Keratinocyte (primary cell): ENCODE measurements at regions not wholly inside any gene's neighbourhood (a gene's known extent, or its start where the extent isn't known, plus 50 kb on each side); places are given as distances from the start of the nearest gene placed in this dataset.

Experiments
- DNase-seq: peaks from one replicate; pipeline ENCODE4 v3.0.0-alpha.2; 2011; ENCODE audit warnings: low read depth, missing footprints, low spot score
- FAIRE-seq: peaks from 2 replicates; lab custom pipeline; 2011; peaks lifted over from hg19 to GRCh38; lab: Jason Lieb, UNC
- H2AFZ ChIP-seq: 2 replicates; pipeline ENCODE4 v1.6.0; 2012; ENCODE audit warnings: low read length, control low read depth, inconsistent platforms; ENCODE audit not compliant: control insufficient read depth
- H3K27ac ChIP-seq: 2 replicates; pipeline ENCODE4 v1.5.1; 2011; ENCODE audit warnings: low read length; ENCODE audit not compliant: control insufficient read depth, insufficient read depth
- H3K27me3 ChIP-seq: 3 replicates; pipeline ENCODE4 v1.6.0; 2011; ENCODE audit warnings: low read length; ENCODE audit not compliant: control insufficient read depth, insufficient read depth; ENCODE audit errors: extremely low read depth
- H3K36me3 ChIP-seq, 2 experiments: 2 replicates in 1 of 2; 3 replicates in 1 of 2; pipeline ENCODE4 v1.5.1; 2011; ENCODE audit warnings: low read length in 2 of 2, mild to moderate bottlenecking in 1 of 2; ENCODE audit not compliant: control insufficient read depth in 2 of 2, insufficient read depth in 2 of 2; ENCODE audit errors: extremely low read depth in 1 of 2
- H3K4me1 ChIP-seq: 3 replicates; pipeline ENCODE4 v1.5.1; 2011; ENCODE audit warnings: low read length; ENCODE audit not compliant: control insufficient read depth, insufficient read depth; ENCODE audit errors: extremely low read depth
- H3K4me2 ChIP-seq: 3 replicates; pipeline ENCODE4 v1.6.0; 2011; ENCODE audit warnings: low read depth, low read length; ENCODE audit not compliant: control insufficient read depth, insufficient read depth; ENCODE audit errors: extremely low read depth
- H3K4me3 ChIP-seq, 3 experiments: fragments of 200-600 bp in 1 of 3; sonication (generic) in 1 of 3; 2 replicates in 2 of 3; 3 replicates in 1 of 3; pipeline ENCODE4 v1.5.1; 2011 to 2016; ENCODE audit warnings: low read length in 3 of 3, mild to moderate bottlenecking in 3 of 3, control low read depth in 2 of 3, inconsistent platforms in 1 of 3, low read depth in 1 of 3, mixed read lengths in 1 of 3, mixed run types in 1 of 3, moderate library complexity in 1 of 3; ENCODE audit not compliant: control insufficient read depth in 2 of 3, insufficient read depth in 2 of 3; ENCODE audit errors: extremely low read depth in 1 of 3
- H3K79me2 ChIP-seq: 2 replicates; pipeline ENCODE4 v1.6.0; 2012; ENCODE audit warnings: low read length; ENCODE audit not compliant: control insufficient read depth, insufficient read depth
- H3K9ac ChIP-seq: 3 replicates; pipeline ENCODE4 v1.6.0; 2011; ENCODE audit warnings: low read length; ENCODE audit not compliant: control insufficient read depth, insufficient read depth; ENCODE audit errors: extremely low read depth
- H3K9me1 ChIP-seq: 3 replicates; pipeline ENCODE4 v1.6.0; 2011; ENCODE audit warnings: low read length; ENCODE audit not compliant: control insufficient read depth, insufficient read depth; ENCODE audit errors: extremely low read depth
- H3K9me3 ChIP-seq: 2 replicates; pipeline ENCODE4 v1.5.1; 2012; ENCODE audit warnings: low read depth, low read length; ENCODE audit not compliant: control insufficient read depth
- H4K20me1 ChIP-seq: 3 replicates; pipeline ENCODE4 v1.6.0; 2011; ENCODE audit warnings: low read length; ENCODE audit not compliant: control insufficient read depth, insufficient read depth; ENCODE audit errors: extremely low read depth
- CTCF ChIP-seq, 3 experiments: IDR thresholded peaks in 1 of 3; conservative IDR thresholded peaks in 1 of 3; optimal IDR thresholded peaks in 1 of 3; 2 replicates in 2 of 3; 3 replicates in 1 of 3; pipeline versions ENCODE3 to v1.5.1; 2011; ENCODE audit warnings: low read length in 3 of 3, mild to moderate bottlenecking in 3 of 3, moderate library complexity in 2 of 3, control low read depth in 1 of 3, inconsistent platforms in 1 of 3; ENCODE audit not compliant: insufficient read depth in 2 of 3; ENCODE audit errors: extremely low read depth in 1 of 3
- EZH2 ChIP-seq: IDR thresholded peaks from one replicate; pipeline ENCODE4 v1.6.1; 2012; ENCODE audit warnings: inconsistent platforms, mild to moderate bottlenecking, low read length, moderate library complexity
- dilution Hi-C: fragments of 300-500 bp; cut with MboI; formaldehyde crosslinking; loops from one replicate; pipeline ENCODE4 v1.7.0; 2020; ENCODE audit warnings: low sequenced_read_pairs; ENCODE audit not compliant: extremely low pct_ligation_motif_present

GRCh38 chr2:8549273-8549922 is 132.5 kb upstream of the ID2 start:
- Histone ChIP-seq H3K79me2 (no peaks in the 10 kb centered on the region), H2AFZ (no peak overlapping the region), H3K4me3 (no peak overlapping the region), H3K4me2 (no peak overlapping the region), H3K27me3 (no peaks in the 10 kb centered on the region), H3K4me1 (no peaks in the 10 kb centered on the region), H3K9me3 (no peaks in the 10 kb centered on the region), H3K9me1 (no peaks in the 10 kb centered on the region), H3K9ac (no peak overlapping the region), H4K20me1 (no peaks in the 10 kb centered on the region), H3K36me3 (no peaks in the 10 kb centered on the region), H3K27ac (no peak overlapping the region)
- TF ChIP-seq EZH2 (no peak), CTCF (optimal IDR thresholded peaks at IDR 0.05 in 1 of 3, IDR thresholded peaks at IDR 0.05 in 1 of 3, conservative IDR thresholded peaks at IDR 0.05 in 1 of 3; ENCODE audit: extremely low read depth in 1 of 3, insufficient read depth in 2 of 3, low read length in 3 of 3) (no peak)
- dilution Hi-C loops = no loop called here
- DNase-seq (no peak), FAIRE-seq (no peak)

- H4K20me1 ChIP-seq = no peaks in the 10 kb centered on the region
- H3K9me1 ChIP-seq = no peaks in the 10 kb centered on the region
- H3K9me3 ChIP-seq = no peaks in the 10 kb centered on the region
- no peaks in the 10 kb centered on the region for H3K27me3 ChIP-seq
- dilution Hi-C loops = no loop called here
- TF ChIP-seq EZH2 = no peak
- TF ChIP-seq CTCF (optimal IDR thresholded peaks at IDR 0.05 in 1 of 3, IDR thresholded peaks at IDR 0.05 in 1 of 3, conservative IDR thresholded peaks at IDR 0.05 in 1 of 3; ENCODE audit: extremely low read depth in 1 of 3, insufficient read depth in 2 of 3, low read length in 3 of 3) = no peak
- no peaks in the 10 kb centered on the region for H3K36me3 ChIP-seq
- no peaks in the 10 kb centered on the region for H3K79me2 ChIP-seq
- H3K27ac ChIP-seq = no peak overlapping the region
- no peak overlapping the region for H2AFZ ChIP-seq
- no peak overlapping the region for H3K9ac ChIP-seq
- no peaks in the 10 kb centered on the region for H3K4me1 ChIP-seq
- no peak overlapping the region for H3K4me3 ChIP-seq
- no peak for DNase-seq
- no peak for FAIRE-seq
- H3K4me2 ChIP-seq = no peak overlapping the region
These were observed 131.9 kb upstream of the ID2 start for GRCh38 chr2:8549942-8550341.
